ENCODE measurements at regions not wholly inside any gene's neighbourhood (a gene's known extent, or its start where the extent isn't known, plus 50 kb on each side); places are given as distances from the start of the nearest gene placed in this dataset.
A peak's percentile ranks its signal among the peaks of the same experiment; 100 is the strongest.
"Not testable (repeated sequence)": the region's sequence is repeated elsewhere in the genome, so short reads cannot be mapped to it uniquely, and the experiment has no call there.

DNA sequence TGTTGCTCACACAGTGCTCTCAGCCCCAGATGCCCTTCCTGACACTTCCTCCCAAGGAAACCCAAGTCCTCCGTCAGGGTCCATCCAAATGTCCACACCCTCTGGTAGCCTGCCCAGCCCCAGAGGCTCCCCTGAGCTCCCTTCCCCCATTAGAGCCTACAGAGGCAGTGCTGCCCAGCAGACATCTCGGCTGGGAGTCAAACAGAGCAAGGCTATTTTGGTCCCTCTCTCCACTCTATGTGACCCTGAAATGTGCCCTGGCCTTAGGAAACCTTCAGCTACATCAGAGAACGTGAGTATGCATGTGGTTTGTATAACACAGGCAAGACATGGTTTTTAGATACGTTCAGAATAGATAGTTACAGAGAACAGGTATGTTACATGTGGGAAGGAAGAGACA is 191.8 kb downstream of the LMLN start:
- not testable (repeated sequence) for H3K9ac ChIP-seq (ENCODE audit: low read depth, low read length); H3K9me3 ChIP-seq (replicated peaks; ENCODE audit: low read length); H3K4me2 ChIP-seq (ENCODE audit: low read length); H3K4me3 ChIP-seq (ENCODE audit: low read length); H3K27me3 ChIP-seq (ENCODE audit: control insufficient read depth, insufficient read depth, low read length); H3K4me1 ChIP-seq (ENCODE audit: control insufficient read depth, insufficient read depth, low read length); H3K36me3 ChIP-seq (ENCODE audit: insufficient read depth, low read length)

DNA sequence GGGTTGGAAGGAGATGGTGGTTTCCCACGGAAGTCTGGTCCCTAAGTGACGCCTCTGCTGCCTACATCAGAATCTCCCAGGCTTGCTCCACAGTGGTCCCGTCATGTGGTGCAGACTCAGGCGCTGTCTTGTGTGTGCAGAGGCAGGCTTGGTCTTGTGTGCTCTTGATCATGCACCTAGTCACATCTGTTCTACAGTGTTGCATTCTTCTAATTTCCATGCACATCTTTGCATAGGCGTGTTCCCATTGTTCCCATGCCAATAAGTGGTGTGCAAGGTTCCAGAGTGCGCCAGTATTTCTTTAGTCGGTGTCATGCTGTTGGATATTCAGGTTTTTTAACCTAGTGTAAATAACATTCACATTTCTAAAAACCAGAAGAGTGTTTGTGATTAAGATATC is 195.8 kb downstream of the LMLN start:
- not testable (repeated sequence) for H3K4me3 ChIP-seq (ENCODE audit: low read length); H3K9ac ChIP-seq (ENCODE audit: low read depth, low read length); H3K36me3 ChIP-seq (ENCODE audit: insufficient read depth, low read length); H3K4me1 ChIP-seq (ENCODE audit: control insufficient read depth, insufficient read depth, low read length); H3K9me3 ChIP-seq (replicated peaks; ENCODE audit: low read length); H3K27me3 ChIP-seq (ENCODE audit: control insufficient read depth, insufficient read depth, low read length); H3K4me2 ChIP-seq (ENCODE audit: low read length)

DNA sequence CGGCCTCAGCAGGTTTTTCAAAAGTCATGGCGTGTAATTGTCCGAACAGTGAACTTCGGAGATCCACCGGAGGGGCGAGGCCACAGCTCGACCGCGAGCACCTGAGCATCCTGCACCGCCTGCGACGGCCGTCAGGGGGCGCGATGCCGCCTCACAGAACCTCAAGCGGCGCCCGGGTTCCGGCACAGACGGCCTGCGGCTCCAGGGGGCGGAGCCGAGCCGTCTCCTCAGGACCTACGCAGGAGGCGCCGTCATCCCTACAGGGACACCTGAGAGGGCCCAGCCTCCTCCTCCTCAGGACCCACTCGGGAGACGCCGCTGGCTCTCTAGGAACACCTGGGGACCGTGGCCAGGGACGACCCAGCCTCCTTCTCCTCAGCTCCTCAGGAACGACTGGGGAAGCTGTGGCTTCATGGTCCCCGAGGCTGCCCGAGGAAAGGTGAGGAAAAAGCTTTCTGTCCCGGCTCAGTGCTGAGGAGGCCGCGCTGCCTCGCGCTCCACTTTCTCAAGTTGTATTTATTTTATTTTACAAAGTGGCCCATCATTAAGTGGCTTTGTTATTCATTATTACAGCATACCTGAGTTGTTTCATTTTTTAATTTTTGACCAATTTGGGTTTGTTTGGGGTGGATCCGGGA is 197.3 kb downstream of the LMLN start:
- H3K27me3 ChIP-seq (ENCODE audit: control insufficient read depth, insufficient read depth, low read length); H3K4me3 ChIP-seq (ENCODE audit: low read length); H3K4me1 ChIP-seq (ENCODE audit: control insufficient read depth, insufficient read depth, low read length); H3K4me2 ChIP-seq (ENCODE audit: low read length); H3K36me3 ChIP-seq (ENCODE audit: insufficient read depth, low read length); H3K9ac ChIP-seq (ENCODE audit: low read depth, low read length); H3K9me3 ChIP-seq (replicated peaks; ENCODE audit: low read length): not testable (repeated sequence)

- not testable (repeated sequence) for H3K9ac ChIP-seq (ENCODE audit: low read depth, low read length); H3K4me2 ChIP-seq (ENCODE audit: low read length); H3K4me1 ChIP-seq (ENCODE audit: control insufficient read depth, insufficient read depth, low read length); H3K36me3 ChIP-seq (ENCODE audit: insufficient read depth, low read length); H3K27me3 ChIP-seq (ENCODE audit: control insufficient read depth, insufficient read depth, low read length); H3K9me3 ChIP-seq (replicated peaks; ENCODE audit: low read length); H3K4me3 ChIP-seq (ENCODE audit: low read length)
These were observed 198.0 kb downstream of the LMLN start for GRCh38 chr3:198158007-198158406.

- not testable (repeated sequence) for H3K9ac ChIP-seq (ENCODE audit: low read depth, low read length); H3K36me3 ChIP-seq (ENCODE audit: insufficient read depth, low read length); H3K9me3 ChIP-seq (replicated peaks; ENCODE audit: low read length); H3K4me3 ChIP-seq (ENCODE audit: low read length); H3K4me1 ChIP-seq (ENCODE audit: control insufficient read depth, insufficient read depth, low read length)
- Histone ChIP-seq H3K4me2 (ENCODE audit: low read length) (peak overlapping the region; percentile 31), H3K27me3 (ENCODE audit: control insufficient read depth, insufficient read depth, low read length) (peaks cover 13% of the 10 kb centered on the region)
These were observed 207.5 kb downstream of the LMLN start for GRCh38 chr3:198167339-198168039.

- not testable (repeated sequence) for H3K9me3 ChIP-seq (replicated peaks; ENCODE audit: low read length); H3K9ac ChIP-seq (ENCODE audit: low read depth, low read length); H3K4me1 ChIP-seq (ENCODE audit: control insufficient read depth, insufficient read depth, low read length); H3K4me2 ChIP-seq (ENCODE audit: low read length); H3K36me3 ChIP-seq (ENCODE audit: insufficient read depth, low read length); H3K4me3 ChIP-seq (ENCODE audit: low read length)
- H3K27me3 ChIP-seq (ENCODE audit: control insufficient read depth, insufficient read depth, low read length): peaks cover 13% of the 10 kb centered on the region
These were observed 210.8 kb downstream of the LMLN start for GRCh38 chr3:198170781-198171180.

DNA sequence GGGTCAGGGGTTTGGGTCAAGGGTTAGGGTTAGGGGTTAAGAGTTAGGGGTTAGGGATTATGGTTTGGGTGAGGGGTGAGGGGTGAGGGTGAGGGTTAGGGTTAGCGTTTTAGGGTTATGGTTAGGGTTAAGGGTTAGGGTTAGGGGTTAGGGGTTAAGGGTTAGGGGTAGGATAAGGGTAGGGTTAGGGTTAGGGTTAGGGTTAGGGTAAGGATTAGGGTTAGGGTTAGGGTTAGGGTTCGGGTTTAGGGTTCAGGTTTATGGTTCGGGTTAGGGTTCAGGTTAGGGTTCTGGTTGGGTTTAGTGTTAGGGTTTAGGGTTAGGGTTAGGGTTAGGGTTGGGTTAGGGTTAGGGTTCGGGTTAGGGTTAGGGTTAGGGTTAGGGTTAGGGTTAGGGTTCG is 213.1 kb downstream of the LMLN start:
- not testable (repeated sequence) for H3K4me1 ChIP-seq (ENCODE audit: control insufficient read depth, insufficient read depth, low read length); H3K4me3 ChIP-seq (ENCODE audit: low read length); H3K36me3 ChIP-seq (ENCODE audit: insufficient read depth, low read length); H3K9ac ChIP-seq (ENCODE audit: low read depth, low read length); H3K9me3 ChIP-seq (replicated peaks; ENCODE audit: low read length); H3K4me2 ChIP-seq (ENCODE audit: low read length)
- H3K27me3 ChIP-seq (ENCODE audit: control insufficient read depth, insufficient read depth, low read length): peaks cover 13% of the 10 kb centered on the region

GRCh38 chr3:198173929-198174574 is 214.0 kb downstream of the LMLN start:
- H3K9ac ChIP-seq (ENCODE audit: low read depth, low read length); H3K4me2 ChIP-seq (ENCODE audit: low read length); H3K27me3 ChIP-seq (ENCODE audit: control insufficient read depth, insufficient read depth, low read length); H3K9me3 ChIP-seq (replicated peaks; ENCODE audit: low read length); H3K4me1 ChIP-seq (ENCODE audit: control insufficient read depth, insufficient read depth, low read length); H3K36me3 ChIP-seq (ENCODE audit: insufficient read depth, low read length); H3K4me3 ChIP-seq (ENCODE audit: low read length): not testable (repeated sequence)
